B cell (primary cell): ENCODE measurements at regions not wholly inside any gene's neighbourhood (a gene's known extent, or its start where the extent isn't known, plus 50 kb on each side); places are given as distances from the start of the nearest gene placed in this dataset.

Experiments used
- ATAC-seq: fragments of 200-7000 bp; cut with Tn5 transposase; one replicate; pipeline ENCODE4 v1.10.0; 2021; ENCODE audit warnings: low read depth, mild to moderate bottlenecking, moderate number of reproducible peaks, moderate library complexity
- CTCF ChIA-PET: fragments of 350-600 bp; sonication (Branson Sonifier 250); formaldehyde crosslinking; loops from one replicate; lab custom pipeline; 2021; ENCODE audit warnings: antibody characterized with exemption, inconsistent platforms; lab: Charles Lee
- POLR2A ChIA-PET: fragments of 350-600 bp; sonication (Branson Sonifier 250); formaldehyde crosslinking; loops from one replicate; lab custom pipeline; 2021; ENCODE audit warnings: antibody characterized with exemption; lab: Charles Lee
- DNase-seq: peaks from one replicate; pipeline ENCODE4 v3.0.0; 2013
- H2AFZ ChIP-seq: 2 replicates; pipeline ENCODE4 v1.6.1; 2012; ENCODE audit warnings: mild to moderate bottlenecking, low read depth, low read length; ENCODE audit not compliant: insufficient read depth, poor library complexity, severe bottlenecking
- H3K27ac ChIP-seq, 2 donors: 1 replicate in 1 of 2; 2 replicates in 1 of 2; pipeline ENCODE4 v1.5.1; 2012 to 2013; ENCODE audit warnings: low read length in 2 of 2, mild to moderate bottlenecking in 2 of 2, moderate library complexity in 1 of 2
- H3K27me3 ChIP-seq, 4 experiments: fragments of 200-600 bp in 1 of 4; sonication (generic) in 1 of 4; replicated peaks in 1 of 4; 1 replicate in 2 of 4; 2 replicates in 2 of 4; pipeline versions ENCODE4 v1.6.1 to v1.7.0; 2013 to 2016; ENCODE audit warnings: low read length in 3 of 4, mild to moderate bottlenecking in 2 of 4, mixed read lengths in 1 of 4, moderate library complexity in 1 of 4; ENCODE audit not compliant: insufficient read depth in 4 of 4, control insufficient read depth in 3 of 4; ENCODE audit errors: control extremely low read depth in 1 of 4
- H3K36me3 ChIP-seq, 2 experiments: replicated peaks in 1 of 2; 1 replicate in 1 of 2; 2 replicates in 1 of 2; pipeline versions ENCODE4 v1.6.1 to v1.7.1; 2013; ENCODE audit warnings: low read length in 1 of 2; ENCODE audit not compliant: insufficient read depth in 2 of 2, control insufficient read depth in 1 of 2; ENCODE audit errors: control extremely low read depth in 1 of 2, extremely low read depth in 1 of 2
- H3K4me1 ChIP-seq, 2 donors: fragments of 200-600 bp in 1 of 2; sonication (generic) in 1 of 2; 1 replicate in 1 of 2; 2 replicates in 1 of 2; pipeline versions ENCODE4 v1.5.1 to v1.6.1; 2013 to 2017; ENCODE audit warnings: low read length in 2 of 2; ENCODE audit not compliant: control insufficient read depth in 2 of 2, insufficient read depth in 2 of 2
- H3K4me2 ChIP-seq: replicated peaks from 2 replicates; pipeline ENCODE3; 2012; ENCODE audit warnings: mild to moderate bottlenecking, low read depth, low read length; ENCODE audit not compliant: poor library complexity, severe bottlenecking
- H3K4me3 ChIP-seq, 5 experiments: fragments of 200-600 bp in 1 of 5; sonication (generic) in 1 of 5; 1 replicate in 3 of 5; 2 replicates in 2 of 5; pipeline versions ENCODE4 v1.5.1 to v1.7.0; 2011 to 2016; ENCODE audit warnings: low read length in 4 of 5, mild to moderate bottlenecking in 4 of 5, low read depth in 2 of 5, control low read depth in 1 of 5, moderate library complexity in 1 of 5; ENCODE audit not compliant: insufficient read depth in 1 of 5; ENCODE audit errors: control extremely low read depth in 1 of 5, extremely low read depth in 1 of 5
- H3K79me2 ChIP-seq: fragments of 200-600 bp; sonication (generic); one replicate; pipeline ENCODE4 v1.6.0; 2016; ENCODE audit warnings: low read length; ENCODE audit not compliant: control insufficient read depth, insufficient read depth
- H3K9ac ChIP-seq: fragments of 200-600 bp; sonication (generic); 2 replicates; pipeline ENCODE4 v1.6.1; 2017; ENCODE audit warnings: mild to moderate bottlenecking, low read length, moderate library complexity
- H3K9me3 ChIP-seq, 3 donors: one replicate each; pipeline versions ENCODE4 v1.6.1 to v1.7.1; 2013; ENCODE audit warnings: low read length in 2 of 3; ENCODE audit not compliant: control insufficient read depth in 2 of 3, insufficient read depth in 1 of 3; ENCODE audit errors: control extremely low read depth in 1 of 3
- H4K20me1 ChIP-seq: 2 replicates; pipeline ENCODE4 v1.6.0; 2012; ENCODE audit warnings: mild to moderate bottlenecking, low read length; ENCODE audit not compliant: insufficient read depth, control insufficient read depth, poor library complexity, severe bottlenecking
- H3K27ac Mint-ChIP-seq: one replicate; pipeline ENCODE4 v1.8.0; 2021; ENCODE audit warnings: mixed read lengths
- H3K27me3 Mint-ChIP-seq: one replicate; pipeline ENCODE4 v1.8.0; 2021; ENCODE audit warnings: mixed read lengths
- H3K4me1 Mint-ChIP-seq: one replicate; pipeline ENCODE4 v1.8.0; 2021; ENCODE audit warnings: mixed read lengths
- H3K4me3 Mint-ChIP-seq: one replicate; pipeline ENCODE4 v1.8.0; 2021; ENCODE audit warnings: mixed read lengths
- H3K9me3 Mint-ChIP-seq: one replicate; pipeline ENCODE4 v1.8.0; 2022; ENCODE audit warnings: mixed read lengths; ENCODE audit not compliant: insufficient read depth
- CTCF ChIP-seq: fragments of 200-600 bp; IDR thresholded peaks from one replicate; pipeline ENCODE4 v1.8.0; 2022; ENCODE audit warnings: antibody characterized with exemption, mild to moderate bottlenecking
- EZH2 ChIP-seq: IDR thresholded peaks from 2 replicates; pipeline ENCODE4 v1.6.1; 2012; ENCODE audit warnings: borderline replicate concordance, low read depth, mild to moderate bottlenecking, moderate library complexity, low read length; ENCODE audit not compliant: insufficient read depth, poor library complexity, severe bottlenecking
- WGBS: methylation state at CpG from one replicate; pipeline ENCODE4 v1.1.5; 2013; ENCODE audit warnings: missing lambda C conversion rate; ENCODE audit not compliant: insufficient coverage; 5-methylcytosine and 5-hydroxymethylcytosine counted together
- intact Hi-C: fragments of 100-400 bp; cut with micrococcal nuclease; formaldehyde crosslinking; loops from one replicate; pipeline ENCODE4 v1.10.0; 2022

DNA sequence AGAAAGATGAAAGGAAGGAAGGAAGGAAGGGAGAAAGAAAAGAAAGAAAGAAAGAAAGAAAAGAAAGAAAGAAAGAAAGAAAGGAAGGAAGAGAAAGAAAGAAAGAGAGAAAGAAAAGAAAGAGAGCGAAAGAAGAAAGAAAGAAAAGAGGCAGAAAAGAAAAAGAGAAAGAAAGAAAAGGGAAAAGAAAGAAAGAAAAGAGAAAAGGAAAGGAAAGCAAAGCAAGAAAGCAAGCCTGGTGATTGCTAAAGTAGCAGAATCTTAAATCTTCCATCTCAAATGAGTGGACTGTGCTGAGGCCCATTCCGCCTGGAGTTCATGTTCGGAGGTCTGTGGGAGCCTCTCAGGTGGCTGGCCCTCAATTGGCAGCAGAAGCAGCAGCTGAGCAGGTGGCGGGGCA is 148.4 kb downstream of the TFAP2A start:
- ChIA-PET CTCF (no interaction called here), POLR2A (no interaction called here)
- no peak for TF ChIP-seq EZH2
- TF ChIP-seq CTCF = no peak
- no peaks in the 10 kb centered on the region for H3K79me2 ChIP-seq
- DNase-seq = no peak
- H3K4me2 ChIP-seq = no peak overlapping the region
- intact Hi-C loops = no loop called here
- H4K20me1 ChIP-seq = no peaks in the 10 kb centered on the region
- Mint-ChIP-seq H3K27ac (no peak overlapping the region), H3K9me3 (no peaks in the 10 kb centered on the region), H3K4me1 (no peaks in the 10 kb centered on the region), H3K27me3 (peaks cover 33% of the 10 kb centered on the region), H3K4me3 (no peak overlapping the region)
- no peak overlapping the region for H3K4me3 ChIP-seq
- H3K4me1 ChIP-seq = no peaks in the 10 kb centered on the region
- H3K36me3 ChIP-seq = no peaks in the 10 kb centered on the region
- ATAC-seq = no peak
- H3K27ac ChIP-seq = no peak overlapping the region
- no peak overlapping the region for H3K9ac ChIP-seq
- 71% methylated on average over 4 of the region's 4 CpGs for whole genome bisulfite sequencing
- no peaks in the 10 kb centered on the region for H3K9me3 ChIP-seq
- H2AFZ ChIP-seq = no peak overlapping the region
- peaks cover 0 to 9% (median 0%) of the 10 kb centered on the region in 4 experiments for H3K27me3 ChIP-seq

DNA sequence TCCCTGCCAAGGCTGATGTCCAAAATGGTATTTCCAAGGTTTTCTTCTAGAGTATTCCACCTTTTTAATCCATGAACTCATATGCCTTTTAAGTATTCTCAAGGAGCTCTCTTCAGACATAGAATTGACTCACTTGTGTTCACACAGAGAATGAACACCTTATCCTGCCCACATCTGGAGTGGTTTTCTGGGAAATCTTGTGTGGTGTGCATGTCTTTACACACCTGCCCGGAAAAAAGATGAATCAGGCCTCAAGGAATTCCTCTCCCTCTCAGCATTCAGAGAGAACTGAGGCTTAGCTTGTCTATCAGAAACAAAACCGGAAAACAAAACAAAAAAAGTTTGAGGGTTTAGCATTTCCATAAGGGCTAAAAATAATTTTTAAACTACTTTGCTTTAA is 148.8 kb downstream of the TFAP2A start:
- H3K4me3 ChIP-seq = no peak overlapping the region
- H3K27me3 ChIP-seq = peaks cover 0 to 9% (median 0%) of the 10 kb centered on the region in 4 experiments
- Mint-ChIP-seq H3K27ac (no peak overlapping the region), H3K4me3 (no peak overlapping the region), H3K27me3 (peaks cover 31% of the 10 kb centered on the region), H3K4me1 (no peaks in the 10 kb centered on the region), H3K9me3 (no peaks in the 10 kb centered on the region)
- no peak overlapping the region for H2AFZ ChIP-seq
- H3K79me2 ChIP-seq = no peaks in the 10 kb centered on the region
- no peaks in the 10 kb centered on the region for H3K9me3 ChIP-seq
- no CpG with 5 or more reads among the region's 2 CpGs for WGBS
- no peak overlapping the region for H3K4me2 ChIP-seq
- no peak for TF ChIP-seq CTCF
- no peak for TF ChIP-seq EZH2
- H3K27ac ChIP-seq = no peak overlapping the region
- no peak overlapping the region for H3K9ac ChIP-seq
- CTCF ChIA-PET = no interaction called here
- H3K4me1 ChIP-seq = no peaks in the 10 kb centered on the region
- DNase-seq (no peak), ATAC-seq (no peak)
- no peaks in the 10 kb centered on the region for H4K20me1 ChIP-seq
- no peaks in the 10 kb centered on the region for H3K36me3 ChIP-seq
- intact Hi-C loops = no loop called here
- POLR2A ChIA-PET = no interaction called here
